Astrocyte (in vitro differentiated cells and primary cell): ENCODE measurements at regions not wholly inside any gene's neighbourhood (a gene's known extent, or its start where the extent isn't known, plus 50 kb on each side); places are given as distances from the start of the nearest gene placed in this dataset.

Experiments
- DNase-seq: peaks from one replicate; pipeline ENCODE4 v3.0.0-alpha.2; 2010; ENCODE audit warnings: low read depth
- FAIRE-seq: peaks from 2 replicates; lab custom pipeline; 2011; peaks lifted over from hg19 to GRCh38; lab: Jason Lieb, UNC
- H2AFZ ChIP-seq: 2 replicates; pipeline ENCODE4 v1.6.0; 2012; ENCODE audit warnings: low read depth, low read length, inconsistent platforms
- H3K27ac ChIP-seq: 2 replicates; pipeline ENCODE4 v1.5.1; 2011; ENCODE audit warnings: low read depth, low read length, inconsistent platforms
- H3K27me3 ChIP-seq: 2 replicates; pipeline ENCODE4 v1.6.0; 2011; ENCODE audit warnings: low read length, inconsistent platforms; ENCODE audit not compliant: insufficient read depth
- H3K36me3 ChIP-seq: 2 replicates; pipeline ENCODE4 v1.5.1; 2011; ENCODE audit warnings: low read length, inconsistent platforms; ENCODE audit not compliant: insufficient read depth
- H3K4me1 ChIP-seq: 2 replicates; pipeline ENCODE4 v1.5.1; 2011; ENCODE audit warnings: low read length, inconsistent platforms; ENCODE audit not compliant: insufficient read depth
- H3K4me2 ChIP-seq: 2 replicates; pipeline ENCODE4 v1.6.0; 2012; ENCODE audit warnings: low read length, inconsistent platforms
- H3K4me3 ChIP-seq: 2 replicates; pipeline ENCODE4 v1.5.1; 2011; ENCODE audit warnings: low read depth, mild to moderate bottlenecking, low read length, inconsistent platforms; ENCODE audit not compliant: insufficient read depth
- H3K79me2 ChIP-seq: 2 replicates; pipeline ENCODE4 v1.6.0; 2012; ENCODE audit warnings: mild to moderate bottlenecking, low read length, inconsistent platforms; ENCODE audit not compliant: insufficient read depth
- H3K9ac ChIP-seq: 2 replicates; pipeline ENCODE4 v1.6.0; 2012; ENCODE audit warnings: mild to moderate bottlenecking, low read length, inconsistent platforms
- H3K9me3 ChIP-seq: 2 replicates; pipeline ENCODE4 v1.5.1; 2012; ENCODE audit warnings: low read depth, mild to moderate bottlenecking, low read length, inconsistent platforms; ENCODE audit not compliant: insufficient read depth
- H4K20me1 ChIP-seq: 2 replicates; pipeline ENCODE4 v1.6.0; 2012; ENCODE audit warnings: low read length, inconsistent platforms; ENCODE audit not compliant: insufficient read depth
- H3K27ac Mint-ChIP-seq: one replicate; pipeline ENCODE4 v1.8.0; 2021; ENCODE audit warnings: mild to moderate bottlenecking, mixed read lengths; ENCODE audit not compliant: unreplicated experiment
- H3K27me3 Mint-ChIP-seq: one replicate; pipeline ENCODE4 v1.8.0; 2021; ENCODE audit warnings: low read depth, mixed read lengths; ENCODE audit not compliant: unreplicated experiment
- H3K36me3 Mint-ChIP-seq: one replicate; pipeline ENCODE4 v1.8.0; 2021; ENCODE audit warnings: low read depth, mixed read lengths; ENCODE audit not compliant: unreplicated experiment
- H3K4me1 Mint-ChIP-seq: one replicate; pipeline ENCODE4 v1.8.0; 2021; ENCODE audit warnings: low read depth, mixed read lengths; ENCODE audit not compliant: unreplicated experiment
- H3K4me3 Mint-ChIP-seq: one replicate; pipeline ENCODE4 v1.8.0; 2021; ENCODE audit warnings: mild to moderate bottlenecking, moderate library complexity, mixed read lengths; ENCODE audit not compliant: unreplicated experiment
- H3K9me3 Mint-ChIP-seq: one replicate; pipeline ENCODE4 v1.8.0; 2021; ENCODE audit warnings: mild to moderate bottlenecking, mixed read lengths; ENCODE audit not compliant: unreplicated experiment
- EZH2 ChIP-seq: IDR thresholded peaks from 2 replicates; pipeline ENCODE4 v1.6.1; 2012; ENCODE audit warnings: mild to moderate bottlenecking, low read length, inconsistent platforms; ENCODE audit not compliant: insufficient read depth
- TF ChIP-seq, protein P1 (sequence below): IDR thresholded peaks from 2 replicates; pipeline ENCODE4 v1.5.1; 2011; ENCODE audit warnings: low read depth, mild to moderate bottlenecking, inconsistent platforms, low read length, moderate library complexity; ENCODE audit not compliant: insufficient read depth

GRCh38 chr11:18853086-18853720 is 61.6 kb upstream of the PTPN5 start:
- Histone ChIP-seq H4K20me1 (no peaks in the 10 kb centered on the region), H3K9me3 (no peaks in the 10 kb centered on the region), H3K27ac (no peak overlapping the region), H3K4me1 (no peaks in the 10 kb centered on the region), H3K4me3 (no peak overlapping the region), H3K9ac (no peak overlapping the region), H2AFZ (no peak overlapping the region), H3K79me2 (no peaks in the 10 kb centered on the region), H3K4me2 (no peak overlapping the region), H3K27me3 (peaks cover 2% of the 10 kb centered on the region), H3K36me3 (no peaks in the 10 kb centered on the region)
- Mint-ChIP-seq H3K27ac (no peak overlapping the region), H3K36me3 (no peaks in the 10 kb centered on the region), H3K4me3 (no peak overlapping the region), H3K9me3 (no peaks in the 10 kb centered on the region), H3K4me1 (peaks cover 5% of the 10 kb centered on the region), H3K27me3 (peaks cover 5% of the 10 kb centered on the region)
- TF ChIP-seq, protein P1, sequence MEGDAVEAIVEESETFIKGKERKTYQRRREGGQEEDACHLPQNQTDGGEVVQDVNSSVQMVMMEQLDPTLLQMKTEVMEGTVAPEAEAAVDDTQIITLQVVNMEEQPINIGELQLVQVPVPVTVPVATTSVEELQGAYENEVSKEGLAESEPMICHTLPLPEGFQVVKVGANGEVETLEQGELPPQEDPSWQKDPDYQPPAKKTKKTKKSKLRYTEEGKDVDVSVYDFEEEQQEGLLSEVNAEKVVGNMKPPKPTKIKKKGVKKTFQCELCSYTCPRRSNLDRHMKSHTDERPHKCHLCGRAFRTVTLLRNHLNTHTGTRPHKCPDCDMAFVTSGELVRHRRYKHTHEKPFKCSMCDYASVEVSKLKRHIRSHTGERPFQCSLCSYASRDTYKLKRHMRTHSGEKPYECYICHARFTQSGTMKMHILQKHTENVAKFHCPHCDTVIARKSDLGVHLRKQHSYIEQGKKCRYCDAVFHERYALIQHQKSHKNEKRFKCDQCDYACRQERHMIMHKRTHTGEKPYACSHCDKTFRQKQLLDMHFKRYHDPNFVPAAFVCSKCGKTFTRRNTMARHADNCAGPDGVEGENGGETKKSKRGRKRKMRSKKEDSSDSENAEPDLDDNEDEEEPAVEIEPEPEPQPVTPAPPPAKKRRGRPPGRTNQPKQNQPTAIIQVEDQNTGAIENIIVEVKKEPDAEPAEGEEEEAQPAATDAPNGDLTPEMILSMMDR = peak; percentile 32
- TF ChIP-seq EZH2 = no peak
- DNase-seq = peak; percentile 10
- FAIRE-seq = no peak

GRCh38 chr11:18849406-18849805 is 57.8 kb upstream of the PTPN5 start:
- H3K27me3 ChIP-seq = peaks cover 2% of the 10 kb centered on the region
- no peaks in the 10 kb centered on the region for H3K4me1 ChIP-seq
- no peak overlapping the region for H3K9ac ChIP-seq
- H3K27ac Mint-ChIP-seq = no peak overlapping the region
- no peak overlapping the region for H3K27ac ChIP-seq
- DNase-seq (no peak), FAIRE-seq (no peak)
- no peak overlapping the region for H3K4me3 Mint-ChIP-seq
- no peak overlapping the region for H2AFZ ChIP-seq
- H3K79me2 ChIP-seq = no peaks in the 10 kb centered on the region
- no peak overlapping the region for H3K4me2 ChIP-seq
- TF ChIP-seq, protein P1 = no peak
- no peak for TF ChIP-seq EZH2
- H3K9me3 Mint-ChIP-seq = no peaks in the 10 kb centered on the region
- no peaks in the 10 kb centered on the region for H3K36me3 ChIP-seq
- no peak overlapping the region for H3K4me3 ChIP-seq
- H3K4me1 Mint-ChIP-seq = peaks cover 5% of the 10 kb centered on the region
- peaks cover 14% of the 10 kb centered on the region for H3K27me3 Mint-ChIP-seq
- H4K20me1 ChIP-seq = no peaks in the 10 kb centered on the region
- no peaks in the 10 kb centered on the region for H3K36me3 Mint-ChIP-seq
- no peaks in the 10 kb centered on the region for H3K9me3 ChIP-seq

- Histone ChIP-seq H3K79me2 (no peaks in the 10 kb centered on the region), H3K27me3 (peaks cover 2% of the 10 kb centered on the region), H3K27ac (no peak overlapping the region), H3K9ac (no peak overlapping the region), H4K20me1 (no peaks in the 10 kb centered on the region), H3K4me3 (no peak overlapping the region), H3K4me2 (no peak overlapping the region), H3K4me1 (no peaks in the 10 kb centered on the region), H2AFZ (no peak overlapping the region), H3K9me3 (no peaks in the 10 kb centered on the region), H3K36me3 (no peaks in the 10 kb centered on the region)
- no peak overlapping the region for H3K4me3 Mint-ChIP-seq
- FAIRE-seq (no peak), DNase-seq (peak; percentile 26)
- no peaks in the 10 kb centered on the region for H3K36me3 Mint-ChIP-seq
- H3K27me3 Mint-ChIP-seq = peaks cover 17% of the 10 kb centered on the region
- no peak for TF ChIP-seq EZH2
- TF ChIP-seq, protein P1 = peak; percentile 55
- peaks cover 5% of the 10 kb centered on the region for H3K4me1 Mint-ChIP-seq
- H3K27ac Mint-ChIP-seq = no peak overlapping the region
- peaks cover 9% of the 10 kb centered on the region for H3K9me3 Mint-ChIP-seq
These were observed 53.3 kb upstream of the PTPN5 start for GRCh38 chr11:18844753-18845367.
